Hematopoietic multipotent progenitor cell (in vitro differentiated cells): ENCODE measurements at regions not wholly inside any gene's neighbourhood (a gene's known extent, or its start where the extent isn't known, plus 50 kb on each side); places are given as distances from the start of the nearest gene placed in this dataset.
"Not testable (repeated sequence)": the region's sequence is repeated elsewhere in the genome, so short reads cannot be mapped to it uniquely, and the experiment has no call there.

ENCODE experiments used
- DNase-seq, 3 donors: peaks; one replicate each; pipeline ENCODE4 v3.0.0-alpha.2; 2011 to 2015; ENCODE audit warnings: low read depth in 2 of 3, low spot score in 2 of 3

GRCh38 chr4:189530848-189531247 lies 409.8 kb upstream of the FRG1 start:
- no peak for DNase-seq

DNA sequence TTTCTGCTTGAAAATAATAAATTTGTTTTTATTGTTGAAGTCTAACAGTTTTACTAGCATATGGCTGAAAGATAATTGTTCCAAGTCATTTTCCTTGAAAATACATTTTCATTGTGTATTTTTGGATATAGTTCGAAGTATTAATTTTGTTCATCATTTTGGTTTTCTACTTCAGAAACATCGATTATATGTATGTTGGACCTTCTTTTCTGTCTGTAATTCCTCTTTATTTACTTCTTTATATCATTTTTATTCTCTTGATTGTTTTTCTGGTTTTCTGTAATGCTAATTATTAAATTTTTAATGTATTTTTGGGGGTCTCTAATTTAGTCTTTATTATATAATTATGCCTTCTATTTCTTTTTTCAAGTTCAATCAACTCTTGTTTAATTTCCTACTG lies 407.1 kb upstream of the FRG1 start:
- DNase-seq, result peak in 1 of 3 donors; percentile 4

GRCh38 chr4:189547559-189547958 lies 393.1 kb upstream of the FRG1 start:
- DNase-seq, result no peak

DNA sequence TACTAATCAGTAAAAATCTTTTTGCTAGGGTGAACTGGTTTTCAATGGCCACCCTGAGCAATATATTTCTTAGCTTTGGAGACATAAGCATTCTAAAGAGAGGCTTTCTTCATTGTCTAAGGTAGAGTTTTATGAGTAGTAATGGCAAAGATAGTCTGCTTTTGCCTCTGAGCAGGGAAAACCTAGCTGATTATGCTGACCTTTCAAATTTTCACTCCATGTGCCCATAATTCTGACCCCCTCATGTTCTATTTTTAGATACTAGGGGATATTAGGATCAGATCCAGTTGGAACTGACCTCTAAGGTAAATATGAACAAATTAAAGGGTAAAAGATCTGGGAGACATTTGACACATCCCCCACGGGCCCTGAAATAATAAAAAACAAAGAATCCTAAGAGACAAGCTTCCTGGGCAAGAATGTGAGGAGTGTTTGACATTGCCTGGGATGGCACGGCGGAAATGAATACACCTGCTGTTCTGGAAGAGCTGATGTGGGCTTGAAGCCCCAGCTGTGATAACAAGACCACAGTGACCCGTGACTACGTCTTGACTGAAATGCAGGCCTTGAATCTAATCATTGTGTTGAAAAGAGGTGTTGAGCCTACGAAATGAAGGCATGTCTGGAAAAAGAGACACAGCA lies 392.1 kb upstream of the FRG1 start:
- no peak for DNase-seq

- DNase-seq, result not testable (repeated sequence)
Observed at GRCh38 chr4:189551931-189552670, 388.6 kb upstream of the FRG1 start.

DNA sequence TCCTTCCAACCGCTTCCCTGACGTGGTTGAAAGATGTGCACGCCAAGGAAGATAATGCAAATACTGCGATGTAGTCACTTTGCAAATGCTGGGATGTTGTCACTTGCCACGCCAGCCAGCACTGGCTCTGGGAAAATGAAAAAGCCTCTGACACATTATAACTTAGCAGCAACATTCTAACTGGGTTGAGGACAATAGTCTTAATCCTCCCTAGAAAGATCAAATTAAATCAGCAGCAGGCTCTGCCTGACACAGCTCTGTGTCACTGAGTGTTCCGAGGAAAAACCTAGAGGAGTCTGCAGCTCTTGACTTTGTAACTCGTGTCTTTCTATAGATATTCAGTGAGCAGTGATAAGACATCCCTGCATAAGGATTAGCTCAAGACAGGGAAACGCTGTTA lies 380.1 kb upstream of the FRG1 start:
- DNase-seq, result not testable (repeated sequence)

DNA sequence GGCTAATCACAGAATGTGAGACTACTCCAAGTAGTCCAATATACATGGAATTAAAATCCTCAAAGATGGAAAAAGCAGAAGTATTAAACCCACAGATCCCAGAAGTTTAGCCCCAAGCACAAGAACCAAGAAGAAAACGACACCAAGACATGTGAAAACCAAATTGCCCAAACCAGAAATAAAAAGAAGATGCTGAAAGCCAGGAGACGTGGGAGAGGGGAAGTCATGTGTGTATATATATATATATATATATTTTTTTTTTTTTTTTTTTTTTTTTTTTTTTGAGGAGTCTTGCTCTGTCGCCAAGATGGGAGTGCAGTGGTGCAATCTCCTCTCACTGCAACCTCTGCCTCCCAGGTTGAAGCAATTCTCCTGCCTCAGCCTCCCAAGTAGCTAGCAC lies 376.9 kb upstream of the FRG1 start:
- not testable (repeated sequence) for DNase-seq

DNA sequence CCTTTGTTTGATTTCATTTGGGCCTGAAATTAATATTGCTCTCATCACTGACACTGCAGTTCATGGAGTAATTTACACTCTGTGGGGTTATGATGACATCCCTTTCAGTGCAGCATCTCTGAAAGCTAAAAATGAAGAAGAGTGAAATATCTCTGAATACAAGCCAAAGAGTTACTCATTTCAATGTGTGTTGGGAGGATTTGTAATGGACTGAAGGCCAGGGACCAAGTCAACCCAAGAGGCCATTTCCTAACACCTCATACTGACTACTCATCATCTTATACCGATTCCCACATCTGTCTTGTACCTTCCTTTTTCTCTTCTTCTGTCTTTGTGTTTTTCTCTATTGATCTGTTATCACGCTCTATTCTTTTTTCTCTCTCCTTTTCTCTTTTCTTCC lies 374.4 kb upstream of the FRG1 start:
- DNase-seq, result not testable (repeated sequence)

DNA sequence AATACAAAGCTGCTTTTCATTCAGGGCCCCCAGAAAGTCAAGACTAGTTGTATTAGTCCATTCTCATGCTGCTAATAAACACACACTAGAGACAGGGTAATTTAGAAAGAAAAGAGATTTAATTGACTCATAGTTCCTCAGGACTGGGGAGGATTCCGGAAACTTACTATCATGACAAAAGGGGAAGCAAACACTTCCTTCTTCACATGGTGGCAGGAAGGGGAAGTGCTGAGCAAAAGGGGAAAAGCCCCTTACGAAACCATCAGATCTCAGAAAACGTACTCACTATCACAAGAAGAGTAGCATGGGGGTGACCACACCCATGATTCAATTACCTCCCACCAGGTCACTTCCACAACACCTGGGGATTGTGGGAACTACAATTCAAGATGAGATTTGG lies 373.8 kb upstream of the FRG1 start:
- DNase-seq, result peak in 2 of 3 donors; percentile 18 to 41

GRCh38 chr4:189579645-189580044 lies 361.0 kb upstream of the FRG1 start:
- not testable (repeated sequence) for DNase-seq

DNA sequence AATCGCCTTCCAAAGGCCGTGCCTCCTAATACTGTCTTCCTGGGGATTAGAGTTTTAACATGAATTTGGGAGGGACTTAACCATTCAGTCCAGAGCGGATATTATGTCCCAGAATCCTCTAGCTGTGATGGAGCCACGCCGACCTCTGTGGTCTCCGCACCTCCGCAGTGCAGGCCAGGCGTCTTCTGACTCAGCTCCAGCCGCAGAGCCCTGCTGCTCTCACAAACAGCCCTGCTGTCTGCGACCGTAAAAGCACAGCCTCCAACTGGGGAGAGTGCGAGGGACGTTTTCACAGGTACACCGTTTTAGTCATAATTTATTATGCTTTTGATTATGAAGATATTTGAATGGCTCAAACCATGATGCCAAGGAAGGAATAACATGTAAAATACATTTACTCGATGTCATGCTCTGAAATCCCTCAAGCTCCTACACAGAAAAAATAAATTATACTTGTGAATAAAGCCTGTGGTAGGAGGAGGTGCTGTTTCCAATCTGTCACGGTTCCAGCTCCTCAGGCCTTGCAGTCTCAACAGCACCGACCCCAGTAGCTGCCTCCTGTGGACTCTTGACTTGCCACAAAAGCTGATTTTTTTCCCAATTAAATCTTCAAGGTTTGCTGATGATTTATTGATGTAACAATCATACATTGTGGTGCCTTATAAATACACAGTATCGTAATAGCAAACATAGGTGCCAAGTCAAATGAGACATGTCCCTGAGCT lies 353.6 kb upstream of the FRG1 start:
- not testable (repeated sequence) for DNase-seq

DNA sequence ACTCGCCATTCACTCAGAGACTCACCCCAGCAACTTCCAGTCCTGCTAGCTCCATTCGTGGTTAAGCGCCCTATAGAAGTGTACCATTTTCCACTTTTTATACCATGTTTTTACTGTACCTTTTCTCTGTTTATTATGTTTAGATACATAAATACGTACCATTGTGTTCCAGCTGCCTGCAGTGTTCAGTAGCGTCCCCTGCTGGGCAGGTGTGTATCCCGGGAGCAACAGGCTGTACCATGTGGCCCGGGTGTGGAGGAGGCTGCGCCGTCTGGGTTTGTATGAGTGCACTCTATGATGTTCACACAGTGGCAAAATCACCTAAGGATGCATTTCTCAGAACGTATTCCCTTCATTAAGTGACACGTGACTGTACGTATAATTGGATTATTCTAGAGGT lies 351.5 kb upstream of the FRG1 start:
- not testable (repeated sequence) for DNase-seq

DNA sequence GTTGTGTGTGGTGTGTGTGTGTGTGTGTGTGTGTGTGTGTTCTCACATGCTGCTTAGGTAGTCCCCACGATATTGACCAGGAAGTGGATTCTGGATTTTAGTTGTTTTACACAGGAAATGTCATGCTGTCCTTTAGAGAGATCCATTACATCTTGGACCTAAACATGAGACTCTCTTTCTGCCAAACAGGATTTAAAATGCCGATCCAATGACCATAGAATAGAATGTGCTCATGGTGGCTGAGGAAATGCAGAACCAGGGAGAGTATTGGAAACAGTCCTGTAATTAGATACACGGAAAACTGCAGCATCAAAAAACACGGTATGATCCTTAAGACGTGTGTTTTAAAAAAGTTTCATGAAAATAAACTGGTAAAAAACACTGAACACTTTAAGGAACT lies 347.8 kb upstream of the FRG1 start:
- DNase-seq, result no peak

GRCh38 chr4:189597341-189597740 lies 343.3 kb upstream of the FRG1 start:
- DNase-seq, result no peak

- DNase-seq, result no peak
Observed at GRCh38 chr4:189600264-189600663, 340.4 kb upstream of the FRG1 start.

DNA sequence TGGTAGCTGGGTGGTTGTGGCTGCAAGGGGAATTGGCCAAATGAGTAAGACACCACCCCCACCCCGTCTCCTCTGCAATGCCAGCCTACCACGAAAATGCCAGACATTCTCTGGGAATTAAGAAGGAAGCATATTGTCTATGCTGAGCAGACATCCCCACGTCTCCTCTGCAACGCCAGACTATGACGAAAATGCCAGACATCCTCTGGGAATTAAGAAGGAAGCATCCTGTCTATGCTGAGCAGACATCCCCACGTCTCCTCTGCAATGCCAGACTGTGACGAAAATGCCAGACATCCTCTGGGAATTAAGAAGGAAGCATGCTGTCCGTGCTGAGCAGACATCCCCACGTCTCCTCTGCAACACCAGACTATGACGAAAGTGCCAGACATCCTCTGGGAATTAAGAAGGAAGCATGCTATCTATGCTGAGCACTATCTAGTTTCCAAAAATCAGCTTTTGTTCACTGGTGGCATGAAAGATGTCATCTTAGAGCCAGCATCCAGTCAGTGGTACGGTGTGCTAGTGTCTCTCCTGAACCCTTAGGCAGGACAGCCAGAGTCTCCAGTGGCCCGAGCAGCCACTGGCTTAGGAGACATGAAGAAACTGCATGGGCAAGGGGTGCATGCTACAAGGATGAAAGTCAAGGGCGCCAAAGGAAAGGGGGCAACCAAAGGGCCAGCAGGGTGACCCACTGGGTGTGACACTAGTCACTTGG lies 339.8 kb upstream of the FRG1 start:
- DNase-seq, result no peak

DNA sequence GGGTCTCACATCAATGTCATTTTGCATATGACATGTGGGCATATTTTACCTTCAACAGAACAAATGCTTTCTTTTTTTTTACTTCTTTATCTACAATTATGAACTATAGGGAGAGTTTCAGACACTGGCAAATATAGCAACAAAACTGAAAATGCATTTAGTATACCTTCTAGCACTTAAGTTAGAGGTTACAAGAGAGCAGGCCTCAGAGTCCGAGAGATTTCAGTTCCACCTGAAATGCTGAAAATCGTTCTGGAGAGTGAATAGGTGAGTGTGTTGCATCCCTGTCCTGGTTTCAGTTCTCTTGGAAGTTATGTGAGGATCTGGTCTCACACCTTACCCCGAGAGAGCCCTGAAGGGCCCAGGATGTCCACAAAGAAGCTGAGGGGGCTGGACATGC lies 337.8 kb upstream of the FRG1 start:
- not testable (repeated sequence) for DNase-seq

DNA sequence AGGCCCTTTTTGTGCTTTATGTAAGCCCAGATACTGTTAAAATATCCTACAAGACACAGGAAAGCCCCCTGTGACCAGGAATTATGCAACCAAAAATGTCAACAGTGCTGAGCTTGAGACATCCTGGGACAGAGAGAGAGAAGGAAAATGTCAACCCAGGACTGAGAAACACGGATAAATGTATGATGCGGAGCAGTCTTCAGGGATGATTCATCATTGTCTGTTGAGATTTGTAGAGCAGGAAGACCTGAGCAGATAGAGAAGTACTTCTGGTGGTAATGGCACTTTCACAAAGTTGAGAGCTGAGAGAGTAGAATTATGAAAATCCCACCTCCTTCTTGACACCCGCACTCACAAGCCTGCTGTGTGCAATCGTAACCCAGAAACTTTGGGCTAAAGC lies 330.1 kb upstream of the FRG1 start:
- not testable (repeated sequence) for DNase-seq

GRCh38 chr4:189613207-189613606 lies 327.5 kb upstream of the FRG1 start:
- no peak for DNase-seq

DNA sequence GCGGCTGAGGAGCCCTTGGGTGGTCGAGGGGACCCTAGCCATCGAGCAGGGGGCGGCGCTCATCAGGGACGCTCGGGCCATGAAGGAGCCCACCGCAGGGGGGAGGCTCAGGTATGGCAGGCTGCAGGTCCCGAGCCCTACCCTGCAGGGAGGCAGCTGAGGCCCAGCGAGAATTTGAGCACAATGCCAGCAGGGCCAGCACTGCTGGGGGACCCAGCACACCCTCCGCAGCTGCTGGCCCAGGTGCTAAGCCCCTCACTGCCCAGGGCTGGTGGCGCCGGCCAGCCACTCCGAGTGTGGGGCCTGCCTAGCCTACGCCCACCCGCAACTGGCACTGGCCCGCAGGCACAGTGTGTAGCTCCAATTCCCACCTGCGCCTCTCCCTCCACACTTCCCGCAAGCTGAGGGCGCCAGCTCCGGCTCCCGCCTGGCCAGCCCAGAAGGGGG lies 325.4 kb upstream of the FRG1 start:
- no peak for DNase-seq

- DNase-seq, result not testable (repeated sequence)
Observed at GRCh38 chr4:189617741-189618140, 322.9 kb upstream of the FRG1 start.
